Endothelial cell of umbilical vein (primary cell): ENCODE measurements at regions not wholly inside any gene's neighbourhood (a gene's known extent, or its start where the extent isn't known, plus 50 kb on each side); places are given as distances from the start of the nearest gene placed in this dataset.

ENCODE experiments used
- BruUV-seq: library from RNA; stranded (reverse); fragments of 400-500 nt; replicated peaks from 2 replicates; lab custom pipeline; 2021; lab: Mats Ljungman, UMichigan
- CTCF ChIA-PET: fragments of 300-600, 350-600 bp; sonication (Branson Sonifier 250); formaldehyde crosslinking; loops from one replicate; lab custom pipeline; 2021; ENCODE audit warnings: antibody characterized with exemption, inconsistent platforms; lab: Charles Lee
- POLR2A ChIA-PET: fragments of 300-600, 350-600 bp; sonication (Branson Sonifier 250); formaldehyde crosslinking; loops from one replicate; lab custom pipeline; 2021; ENCODE audit warnings: antibody characterized with exemption, inconsistent platforms; lab: Charles Lee
- DNase-seq: peaks from one replicate; pipeline ENCODE4 v3.0.0-alpha.2; 2011; ENCODE audit warnings: low read depth, low spot score
- FAIRE-seq: peaks from 2 replicates; lab custom pipeline; 2011; peaks lifted over from hg19 to GRCh38; lab: Jason Lieb, UNC
- H2AFZ ChIP-seq: 2 replicates; pipeline ENCODE4 v1.6.0; 2012; ENCODE audit warnings: low read depth, low read length, control low read depth, inconsistent platforms
- H3K27ac ChIP-seq: 2 replicates; pipeline ENCODE4 v1.5.1; 2011; ENCODE audit warnings: low read depth, mild to moderate bottlenecking, control low read depth, low read length, moderate library complexity; ENCODE audit not compliant: insufficient read depth
- H3K27me3 ChIP-seq, 2 experiments: 2 replicates each; pipeline versions ENCODE4 v1.6.0 to v1.6.1; 2011; ENCODE audit warnings: low read length in 2 of 2, mixed read lengths in 1 of 2; ENCODE audit not compliant: control insufficient read depth in 2 of 2, insufficient read depth in 2 of 2
- H3K36me3 ChIP-seq, 2 experiments: 2 replicates in 1 of 2; 3 replicates in 1 of 2; pipeline ENCODE4 v1.5.1; 2011; ENCODE audit warnings: low read length in 2 of 2, mild to moderate bottlenecking in 1 of 2, moderate library complexity in 1 of 2; ENCODE audit not compliant: control insufficient read depth in 2 of 2, insufficient read depth in 2 of 2; ENCODE audit errors: extremely low read depth in 1 of 2
- H3K4me1 ChIP-seq: 3 replicates; pipeline ENCODE4 v1.5.1; 2011; ENCODE audit warnings: mild to moderate bottlenecking, low read length; ENCODE audit not compliant: control insufficient read depth, insufficient read depth; ENCODE audit errors: extremely low read depth
- H3K4me2 ChIP-seq: 2 replicates; pipeline ENCODE4 v1.6.1; 2011; ENCODE audit warnings: low read length, control low read depth, mixed read lengths; ENCODE audit not compliant: insufficient read depth
- H3K4me3 ChIP-seq, 3 experiments: fragments of 200-600 bp in 1 of 3; sonication (generic), shearing (Covaris generic) in 1 of 3; replicated peaks in 1 of 3; 2 replicates each; pipeline ENCODE4 v1.5.1; 2011 to 2016; ENCODE audit warnings: control low read depth in 3 of 3, low read length in 3 of 3, mild to moderate bottlenecking in 2 of 3, inconsistent platforms in 1 of 3, low read depth in 1 of 3, moderate library complexity in 1 of 3; ENCODE audit not compliant: insufficient read depth in 1 of 3
- H3K79me2 ChIP-seq: 2 replicates; pipeline ENCODE4 v1.6.0; 2012; ENCODE audit warnings: low read length, inconsistent platforms; ENCODE audit not compliant: control insufficient read depth, insufficient read depth
- H3K9ac ChIP-seq: replicated peaks from 2 replicates; pipeline ENCODE3; 2011; ENCODE audit warnings: low read length, control low read depth; ENCODE audit not compliant: insufficient read depth; ENCODE audit errors: extremely low read depth
- H3K9me1 ChIP-seq: replicated peaks from 3 replicates; pipeline ENCODE4 v1.6.0; 2011; ENCODE audit warnings: mild to moderate bottlenecking, low read length; ENCODE audit not compliant: control insufficient read depth, insufficient read depth; ENCODE audit errors: extremely low read depth
- H3K9me3 ChIP-seq: replicated peaks from 2 replicates; pipeline ENCODE4 v1.5.1; 2012; ENCODE audit warnings: low read length, inconsistent platforms; ENCODE audit not compliant: control insufficient read depth, insufficient read depth
- H4K20me1 ChIP-seq: replicated peaks from 2 replicates; pipeline ENCODE3; 2011; ENCODE audit warnings: mild to moderate bottlenecking, low read length; ENCODE audit not compliant: control insufficient read depth, insufficient read depth; ENCODE audit errors: extremely low read depth
- EZH2 ChIP-seq: IDR thresholded peaks from 2 replicates; pipeline ENCODE4 v1.6.1; 2012; ENCODE audit warnings: borderline replicate concordance, low read depth, mild to moderate bottlenecking, moderate library complexity, low read length, inconsistent platforms; ENCODE audit not compliant: severe bottlenecking
- FOS ChIP-seq: IDR thresholded peaks from 2 replicates; pipeline ENCODE4 v1.6.1; 2011; ENCODE audit warnings: mild to moderate bottlenecking, low read length, moderate library complexity, borderline replicate concordance; ENCODE audit not compliant: insufficient read depth
- GATA2 ChIP-seq: IDR thresholded peaks from 2 replicates; pipeline ENCODE4 v1.7.0; 2011; ENCODE audit warnings: low read depth, mild to moderate bottlenecking, moderate library complexity, mixed read lengths, low read length; ENCODE audit not compliant: insufficient read length, insufficient read depth
- JUN ChIP-seq: IDR thresholded peaks from 2 replicates; pipeline ENCODE4 v1.6.1; 2011; ENCODE audit warnings: borderline replicate concordance, low read depth; ENCODE audit not compliant: insufficient read length, insufficient read depth
- MYC ChIP-seq: IDR thresholded peaks from one replicate; pipeline ENCODE4 v1.6.1; 2011; ENCODE audit warnings: mild to moderate bottlenecking, low read depth, low read length
- POLR2A ChIP-seq: IDR thresholded peaks from 2 replicates; pipeline ENCODE4 v1.6.1; 2012; ENCODE audit warnings: low read depth, mild to moderate bottlenecking, control low read depth, low read length
- POLR2AphosphoS5 ChIP-seq: IDR thresholded peaks from 2 replicates; pipeline ENCODE4 v1.6.1; 2012; ENCODE audit warnings: low read depth, mild to moderate bottlenecking, control low read depth, low read length, moderate library complexity; ENCODE audit not compliant: insufficient read depth
- dilution Hi-C: fragments of 300-500 bp; cut with MboI; formaldehyde crosslinking; loops from one replicate; pipeline ENCODE4 v1.15.0; 2019; ENCODE audit warnings: low sequenced_read_pairs; ENCODE audit not compliant: extremely low pct_ligation_motif_present
- intact Hi-C: fragments of 100-400 bp; cut with micrococcal nuclease; formaldehyde crosslinking; loops from one replicate; pipeline ENCODE4 v1.10.0; 2022
- TF ChIP-seq, protein P1 (sequence below), 2 donors: IDR thresholded peaks; 1 replicate in 1 of 2; 2 replicates in 1 of 2; pipeline ENCODE4 v1.5.1; 2011; ENCODE audit warnings: low read length in 2 of 2, mild to moderate bottlenecking in 2 of 2, moderate library complexity in 2 of 2, control low read depth in 1 of 2, inconsistent platforms in 1 of 2, low read depth in 1 of 2; ENCODE audit not compliant: insufficient read depth in 1 of 2; ENCODE audit errors: extremely low read depth in 1 of 2
- TF ChIP-seq, protein P2 (sequence below): IDR thresholded peaks from 2 replicates; pipeline ENCODE4 v1.6.1; 2011; ENCODE audit not compliant: insufficient read depth, insufficient read length

DNA sequence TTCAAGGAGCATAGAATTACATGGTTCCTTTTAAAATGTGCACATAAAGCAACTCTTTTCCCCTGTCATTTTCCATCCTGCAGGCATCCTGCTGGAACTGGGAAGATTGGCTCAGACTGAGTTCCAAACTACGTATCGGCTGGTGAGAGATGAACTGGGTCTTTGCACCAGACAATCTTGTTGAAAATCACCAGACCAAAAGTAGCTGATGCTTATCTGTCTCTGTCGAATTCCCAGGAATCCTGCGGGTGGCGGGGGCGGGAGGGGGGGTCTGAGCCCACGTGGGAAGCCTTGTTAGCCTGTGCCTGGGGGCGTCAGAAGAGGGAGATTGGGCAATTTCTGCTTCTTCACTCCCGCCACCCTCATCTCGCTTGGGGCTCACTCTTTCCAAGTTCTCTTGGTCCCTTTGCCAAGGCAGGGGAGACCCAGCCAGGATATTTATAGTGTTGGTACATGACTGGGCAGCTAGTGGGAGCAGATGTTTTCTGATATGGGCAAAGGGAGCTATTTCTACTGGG, 90.1 kb upstream of the SLC25A33 start:
- BruUV-seq, result no TSS peak
- no peak for FAIRE-seq
- peaks cover 4% of the 10 kb centered on the region for H3K4me1 ChIP-seq
- no peaks in the 10 kb centered on the region for H3K9me1 ChIP-seq
- dilution Hi-C loops (no loop called here), intact Hi-C loops (no loop called here)
- H3K27ac ChIP-seq, result no peak overlapping the region
- peak; percentile 31 for DNase-seq
- H4K20me1 ChIP-seq, result no peaks in the 10 kb centered on the region
- no peaks in the 10 kb centered on the region for H3K79me2 ChIP-seq
- H3K9ac ChIP-seq, result no peak overlapping the region
- CTCF ChIA-PET, result interaction anchor here (0.9 to 4.8 kb wide), 5 partner anchors 10 to 182 kb away, joined by 3 to 35 read pairs (median 4); no protein-coding TSS in a partner anchor
- H3K9me3 ChIP-seq, result no peaks in the 10 kb centered on the region
- no peak overlapping the region for H3K4me2 ChIP-seq
- TF ChIP-seq EZH2, result no peak
- no peak for TF ChIP-seq MYC
- TF ChIP-seq, protein P1, sequence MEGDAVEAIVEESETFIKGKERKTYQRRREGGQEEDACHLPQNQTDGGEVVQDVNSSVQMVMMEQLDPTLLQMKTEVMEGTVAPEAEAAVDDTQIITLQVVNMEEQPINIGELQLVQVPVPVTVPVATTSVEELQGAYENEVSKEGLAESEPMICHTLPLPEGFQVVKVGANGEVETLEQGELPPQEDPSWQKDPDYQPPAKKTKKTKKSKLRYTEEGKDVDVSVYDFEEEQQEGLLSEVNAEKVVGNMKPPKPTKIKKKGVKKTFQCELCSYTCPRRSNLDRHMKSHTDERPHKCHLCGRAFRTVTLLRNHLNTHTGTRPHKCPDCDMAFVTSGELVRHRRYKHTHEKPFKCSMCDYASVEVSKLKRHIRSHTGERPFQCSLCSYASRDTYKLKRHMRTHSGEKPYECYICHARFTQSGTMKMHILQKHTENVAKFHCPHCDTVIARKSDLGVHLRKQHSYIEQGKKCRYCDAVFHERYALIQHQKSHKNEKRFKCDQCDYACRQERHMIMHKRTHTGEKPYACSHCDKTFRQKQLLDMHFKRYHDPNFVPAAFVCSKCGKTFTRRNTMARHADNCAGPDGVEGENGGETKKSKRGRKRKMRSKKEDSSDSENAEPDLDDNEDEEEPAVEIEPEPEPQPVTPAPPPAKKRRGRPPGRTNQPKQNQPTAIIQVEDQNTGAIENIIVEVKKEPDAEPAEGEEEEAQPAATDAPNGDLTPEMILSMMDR (IDR thresholded peaks at IDR 0.05; ENCODE audit: extremely low read depth in 1 of 2, insufficient read depth in 1 of 2, low read depth in 1 of 2, low read length in 2 of 2), result no peak
- TF ChIP-seq POLR2AphosphoS5, result no peak
- TF ChIP-seq POLR2A, result no peak
- TF ChIP-seq GATA2, result no peak
- TF ChIP-seq, protein P2, sequence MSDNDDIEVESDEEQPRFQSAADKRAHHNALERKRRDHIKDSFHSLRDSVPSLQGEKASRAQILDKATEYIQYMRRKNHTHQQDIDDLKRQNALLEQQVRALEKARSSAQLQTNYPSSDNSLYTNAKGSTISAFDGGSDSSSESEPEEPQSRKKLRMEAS, result no peak
- TF ChIP-seq FOS, result no peak
- no peak for TF ChIP-seq JUN
- POLR2A ChIA-PET, result no interaction called here
- H2AFZ ChIP-seq, result no peak overlapping the region
- H3K36me3 ChIP-seq, result no peaks in the 10 kb centered on the region
- no peak overlapping the region for H3K4me3 ChIP-seq
- no peaks in the 10 kb centered on the region for H3K27me3 ChIP-seq
